IMR-90 (cell line): ENCODE measurements at regions not wholly inside any gene's neighbourhood (a gene's known extent, or its start where the extent isn't known, plus 50 kb on each side); places are given as distances from the start of the nearest gene placed in this dataset.

Source experiments
- ATAC-seq: fragments of 200-7000 bp; cut with Tn5 transposase; 2 replicates; pipeline ENCODE4 v1.9.1; 2020; ENCODE audit warnings: low read depth, mild to moderate bottlenecking, moderate library complexity
- BruUV-seq: library from RNA; stranded (reverse); fragments of 400-500 nt; replicated peaks from 2 replicates; lab custom pipeline; 2021; lab: Mats Ljungman, UMichigan
- CTCF ChIA-PET: fragments of 300-600 bp; formaldehyde crosslinking; extraction: SDS; loops from one replicate; lab custom pipeline; 2021; ENCODE audit warnings: antibody characterized with exemption; lab: Yijun Ruan, JAX
- POLR2A ChIA-PET: fragments of 300-600 bp; sonication (Branson Sonifier 250); formaldehyde crosslinking; loops from one replicate; lab custom pipeline; 2022; ENCODE audit warnings: antibody characterized with exemption; ENCODE audit not compliant: unreplicated experiment; lab: Charles Lee
- DNase-seq: peaks from one replicate; pipeline ENCODE4 v3.0.0; 2013
- H2AFZ ChIP-seq: replicated peaks from 2 replicates; pipeline ENCODE3; 2013; ENCODE audit warnings: low read length, mild to moderate bottlenecking; ENCODE audit not compliant: poor library complexity
- H2AK5ac ChIP-seq: 2 replicates; pipeline ENCODE4 v1.6.1; 2013; ENCODE audit warnings: low read depth, low read length, inconsistent platforms
- H2AK9ac ChIP-seq: replicated peaks from 2 replicates; pipeline ENCODE3; 2013; ENCODE audit warnings: mild to moderate bottlenecking, low read depth, low read length, moderate library complexity; ENCODE audit not compliant: poor library complexity
- H2BK120ac ChIP-seq: 2 replicates; pipeline ENCODE4 v1.6.1; 2013; ENCODE audit warnings: low read depth, low read length, inconsistent platforms
- H2BK15ac ChIP-seq: 3 replicates; pipeline ENCODE4 v1.6.1; 2013; ENCODE audit warnings: low read depth, low read length, inconsistent platforms
- H2BK20ac ChIP-seq: 2 replicates; pipeline ENCODE4 v1.6.1; 2013; ENCODE audit warnings: low read depth, mild to moderate bottlenecking, inconsistent platforms, low read length, moderate library complexity
- H2BK5ac ChIP-seq: 2 replicates; pipeline ENCODE4 v1.6.1; 2013; ENCODE audit warnings: mild to moderate bottlenecking, low read depth, low read length, inconsistent platforms; ENCODE audit not compliant: poor library complexity, severe bottlenecking
- H3K14ac ChIP-seq: replicated peaks from 2 replicates; pipeline ENCODE4 v1.6.1; 2013; ENCODE audit warnings: low read depth, low read length, inconsistent platforms
- H3K18ac ChIP-seq: 2 replicates; pipeline ENCODE4 v1.6.1; 2013; ENCODE audit warnings: low read depth, low read length, control low read depth
- H3K23ac ChIP-seq: 2 replicates; pipeline ENCODE4 v1.6.1; 2013; ENCODE audit warnings: low read depth, low read length, inconsistent platforms
- H3K27ac ChIP-seq: 2 replicates; pipeline ENCODE4 v1.5.1; 2013; ENCODE audit warnings: mild to moderate bottlenecking, control low read depth, low read length; ENCODE audit not compliant: insufficient read depth
- H3K27me3 ChIP-seq: 2 replicates; pipeline ENCODE4 v1.6.1; 2013; ENCODE audit warnings: low read length; ENCODE audit not compliant: control insufficient read depth, insufficient read depth
- H3K36me3 ChIP-seq: 2 replicates; pipeline ENCODE4 v1.6.1; 2013; ENCODE audit warnings: low read length, mixed read lengths; ENCODE audit not compliant: control insufficient read depth, insufficient read depth
- H3K4ac ChIP-seq: 2 replicates; pipeline ENCODE4 v1.6.1; 2013; ENCODE audit warnings: low read depth, low read length, inconsistent platforms
- H3K4me1 ChIP-seq: 2 replicates; pipeline ENCODE4 v1.6.1; 2013; ENCODE audit warnings: low read length, mixed read lengths; ENCODE audit not compliant: control insufficient read depth, insufficient read depth
- H3K4me2 ChIP-seq: 2 replicates; pipeline ENCODE4 v1.6.1; 2013; ENCODE audit warnings: low read depth, mild to moderate bottlenecking, control low read depth, low read length, moderate library complexity
- H3K4me3 ChIP-seq: 2 replicates; pipeline ENCODE4 v1.5.1; 2013; ENCODE audit warnings: low read depth, mild to moderate bottlenecking, control low read depth, low read length, moderate library complexity; ENCODE audit not compliant: insufficient read depth
- H3K56ac ChIP-seq: 2 replicates; pipeline ENCODE4 v1.6.1; 2013; ENCODE audit warnings: low read length, inconsistent platforms; ENCODE audit not compliant: insufficient read depth; ENCODE audit errors: extremely low read depth
- H3K79me1 ChIP-seq, 2 experiments: 2 replicates each; pipeline ENCODE4 v1.6.1; 2013; ENCODE audit warnings: low read length in 2 of 2, inconsistent platforms in 1 of 2, low read depth in 1 of 2
- H3K9ac ChIP-seq: 2 replicates; pipeline ENCODE4 v1.6.1; 2013; ENCODE audit warnings: low read depth, low read length, control low read depth
- H3K9me1 ChIP-seq: 2 replicates; pipeline ENCODE4 v1.6.1; 2013; ENCODE audit warnings: low read length, inconsistent platforms; ENCODE audit not compliant: insufficient read depth
- H3K9me3 ChIP-seq: 2 replicates; pipeline ENCODE4 v1.6.1; 2013; ENCODE audit warnings: low read length; ENCODE audit not compliant: control insufficient read depth, insufficient read depth
- H4K20me1 ChIP-seq: 2 replicates; pipeline ENCODE4 v1.6.1; 2013; ENCODE audit warnings: low read length, inconsistent platforms; ENCODE audit not compliant: insufficient read depth
- H4K5ac ChIP-seq: 2 replicates; pipeline ENCODE4 v1.6.1; 2013; ENCODE audit warnings: mild to moderate bottlenecking, low read depth, low read length, control low read depth
- H4K8ac ChIP-seq, 2 experiments: 2 replicates each; pipeline ENCODE4 v1.6.1; 2013; ENCODE audit warnings: low read depth in 2 of 2, low read length in 2 of 2, control low read depth in 1 of 2, inconsistent platforms in 1 of 2
- H4K91ac ChIP-seq: 2 replicates; pipeline ENCODE4 v1.6.1; 2013; ENCODE audit warnings: low read depth, low read length, inconsistent platforms; ENCODE audit not compliant: insufficient read depth
- BHLHE40 ChIP-seq: fragments of 150-350 bp; IDR thresholded peaks from 2 replicates; pipeline ENCODE4 v1.6.1; 2016; ENCODE audit warnings: mild to moderate bottlenecking, low read depth, low read length
- CEBPB ChIP-seq: IDR thresholded peaks from 2 replicates; pipeline ENCODE4 v1.6.1; 2012; ENCODE audit warnings: low read depth, low read length, improper control_type of control experiment
- CTCF ChIP-seq: conservative IDR thresholded peaks from 2 replicates; pipeline ENCODE4 v1.5.1; 2012; ENCODE audit warnings: mild to moderate bottlenecking, low read depth, low read length, improper control_type of control experiment
- RCOR1 ChIP-seq: IDR thresholded peaks from 2 replicates; pipeline ENCODE4 v1.6.1; 2012; ENCODE audit warnings: mild to moderate bottlenecking, low read length, improper control_type of control experiment; ENCODE audit not compliant: insufficient replicate concordance
- RFX5 ChIP-seq: IDR thresholded peaks from 2 replicates; pipeline ENCODE4 v1.8.0; 2012; ENCODE audit warnings: low read depth, mild to moderate bottlenecking, low read length, moderate library complexity
- USF2 ChIP-seq: fragments of 150-350 bp; IDR thresholded peaks from 2 replicates; pipeline ENCODE4 v1.6.1; 2017; ENCODE audit warnings: mild to moderate bottlenecking, antibody characterized with exemption, low read length, low read depth
- WGBS, 2 experiments: methylation state at CpG; one replicate each; pipeline versions ENCODE4 v1.1.5 to v1.1.7; 2013; ENCODE audit warnings: missing lambda C conversion rate in 2 of 2; ENCODE audit not compliant: insufficient read length in 1 of 2; ENCODE audit errors: extremely low coverage in 2 of 2; 5-methylcytosine and 5-hydroxymethylcytosine counted together
- dilution Hi-C: fragments of 300-500 bp; cut with HindIII; formaldehyde crosslinking; loops from one replicate; pipeline ENCODE4 v1.14.3; 2018; ENCODE audit warnings: low sequenced_read_pairs; ENCODE audit not compliant: unreplicated experiment
- in situ Hi-C: fragments of 300-500 bp; cut with MboI; formaldehyde crosslinking; loops from 3 replicates; pipeline ENCODE4 v1.14.3; 2019; ENCODE audit warnings: low sequenced_read_pairs, inconsistent platforms, mixed read lengths
- intact Hi-C: fragments of 100-400 bp; cut with micrococcal nuclease; formaldehyde crosslinking; loops from 2 replicates; pipeline ENCODE4 v1.10.0; 2022

GRCh38 chr5:125317536-125317995 lies 571.1 kb upstream of the ZNF608 start:
- no peak overlapping the region for H3K4me3 ChIP-seq
- H3K14ac ChIP-seq = no peak overlapping the region
- H4K20me1 ChIP-seq = no peaks in the 10 kb centered on the region
- no peak overlapping the region for H3K56ac ChIP-seq
- no peak overlapping the region for H2BK120ac ChIP-seq
- H2BK20ac ChIP-seq = no peak overlapping the region
- H3K27me3 ChIP-seq = no peaks in the 10 kb centered on the region
- ChIA-PET CTCF (no interaction called here), POLR2A (no interaction called here)
- no peak overlapping the region for H2AFZ ChIP-seq
- H2AK9ac ChIP-seq = no peak overlapping the region
- H3K4me1 ChIP-seq = no peaks in the 10 kb centered on the region
- H2BK15ac ChIP-seq = no peak overlapping the region
- TF ChIP-seq BHLHE40 = no peak
- no peak for TF ChIP-seq USF2
- TF ChIP-seq RCOR1 = no peak
- no peak for TF ChIP-seq CEBPB
- TF ChIP-seq CTCF = no peak
- TF ChIP-seq RFX5 = no peak
- intact Hi-C loops (loop anchor here (5.0 kb wide), 1 partner anchor 570 kb away; the partner anchor contains the start of gene ZNF608), dilution Hi-C loops (no loop called here), in situ Hi-C loops (no loop called here)
- no peak overlapping the region for H3K18ac ChIP-seq
- H3K79me1 ChIP-seq = no peaks in the 10 kb centered on the region
- no peaks in the 10 kb centered on the region for H3K36me3 ChIP-seq
- no peak overlapping the region for H3K23ac ChIP-seq
- H3K4me2 ChIP-seq = no peak overlapping the region
- no peak overlapping the region for H2BK5ac ChIP-seq
- no TSS peak for BruUV-seq
- WGBS, 2 experiments = no CpG with 5 or more reads among the region's 5 CpGs
- no peak overlapping the region for H3K27ac ChIP-seq
- H3K4ac ChIP-seq = no peak overlapping the region
- H4K8ac ChIP-seq = no peak overlapping the region
- no peak overlapping the region for H3K9ac ChIP-seq
- no peak overlapping the region for H2AK5ac ChIP-seq
- H3K9me3 ChIP-seq = no peaks in the 10 kb centered on the region
- no peak overlapping the region for H4K5ac ChIP-seq
- peak; percentile 16 for DNase-seq
- H3K9me1 ChIP-seq = 0 out of 2 replicates have a peak, but pooled peaks cover under 1% of the 10 kb centered on the region
- no peak overlapping the region for H4K91ac ChIP-seq
- ATAC-seq = no peak
